D341Med (cell line): ENCODE measurements at regions not wholly inside any gene's neighbourhood (a gene's known extent, or its start where the extent isn't known, plus 50 kb on each side); places are given as distances from the start of the nearest gene placed in this dataset.

ENCODE experiments used
- DNase-seq: peaks from one replicate; pipeline ENCODE4 v3.0.0; 2012; ENCODE audit warnings: low spot score

GRCh38 chr7:96410126-96410839 is 88.4 kb upstream of the SLC25A13 start:
- DNase-seq, result no peak

GRCh38 chr7:96408881-96409280 is 87.0 kb upstream of the SLC25A13 start:
- DNase-seq, result no peak

DNA sequence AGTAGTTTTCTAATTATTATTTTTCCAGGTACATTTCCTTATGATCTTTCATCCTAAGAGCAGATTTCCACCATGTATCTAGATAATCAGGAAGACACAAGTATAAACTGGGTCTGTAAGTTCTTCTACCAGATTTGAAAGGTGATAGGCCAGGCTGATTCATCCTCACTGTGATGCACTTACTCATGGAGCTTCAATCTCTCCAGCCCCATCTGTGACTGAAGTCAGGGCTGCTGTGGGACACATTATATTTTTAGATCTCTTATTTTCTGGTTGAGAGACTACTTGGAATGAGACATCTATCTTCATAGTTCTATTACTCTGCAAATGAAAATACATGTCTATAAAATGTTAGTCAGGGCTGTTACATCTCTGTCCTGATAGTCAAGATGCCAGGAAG is 85.5 kb upstream of the SLC25A13 start:
- DNase-seq, result no peak

GRCh38 chr7:96402913-96403312 is 81.0 kb upstream of the SLC25A13 start:
- no peak for DNase-seq

DNA sequence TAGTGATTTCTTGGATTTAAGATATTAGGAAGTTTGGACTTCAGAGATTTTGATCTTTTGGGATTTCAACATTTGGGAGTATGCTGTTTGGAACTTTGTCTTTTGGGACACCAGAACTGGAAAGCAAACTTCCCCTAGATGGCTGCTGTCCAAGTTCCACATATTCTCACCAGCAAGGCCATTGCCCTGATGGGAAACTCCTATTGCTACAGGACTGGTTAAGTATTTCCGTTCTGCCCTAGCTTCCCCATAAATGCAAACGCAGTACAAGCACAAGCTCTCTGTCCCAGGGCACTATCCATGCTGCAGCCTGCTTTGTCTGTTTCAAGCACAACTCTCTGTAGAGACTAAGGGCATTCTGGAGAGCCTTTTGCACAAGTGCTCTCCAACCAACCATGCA is 79.3 kb upstream of the SLC25A13 start:
- no peak for DNase-seq

DNA sequence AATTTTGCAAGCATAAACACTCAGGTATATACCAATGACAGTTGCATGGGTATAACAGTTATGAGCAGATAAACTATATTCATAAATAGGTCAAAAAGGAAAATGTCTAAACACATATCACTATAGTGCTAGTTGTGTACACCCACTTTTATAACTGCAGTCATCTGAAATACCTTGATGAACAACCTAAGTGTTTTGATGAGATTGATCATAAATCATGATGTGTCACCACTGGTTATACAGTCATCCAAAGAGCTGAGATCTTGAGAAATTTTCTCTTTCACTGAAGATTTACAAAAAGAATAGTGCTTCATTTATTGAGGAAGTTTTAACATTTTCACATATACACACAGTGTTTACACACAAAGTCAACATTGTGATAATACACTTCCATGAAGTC is 78.6 kb upstream of the SLC25A13 start:
- DNase-seq, result no peak

- no peak for DNase-seq
These were observed 78.1 kb upstream of the SLC25A13 start for GRCh38 chr7:96400001-96400400.

DNA sequence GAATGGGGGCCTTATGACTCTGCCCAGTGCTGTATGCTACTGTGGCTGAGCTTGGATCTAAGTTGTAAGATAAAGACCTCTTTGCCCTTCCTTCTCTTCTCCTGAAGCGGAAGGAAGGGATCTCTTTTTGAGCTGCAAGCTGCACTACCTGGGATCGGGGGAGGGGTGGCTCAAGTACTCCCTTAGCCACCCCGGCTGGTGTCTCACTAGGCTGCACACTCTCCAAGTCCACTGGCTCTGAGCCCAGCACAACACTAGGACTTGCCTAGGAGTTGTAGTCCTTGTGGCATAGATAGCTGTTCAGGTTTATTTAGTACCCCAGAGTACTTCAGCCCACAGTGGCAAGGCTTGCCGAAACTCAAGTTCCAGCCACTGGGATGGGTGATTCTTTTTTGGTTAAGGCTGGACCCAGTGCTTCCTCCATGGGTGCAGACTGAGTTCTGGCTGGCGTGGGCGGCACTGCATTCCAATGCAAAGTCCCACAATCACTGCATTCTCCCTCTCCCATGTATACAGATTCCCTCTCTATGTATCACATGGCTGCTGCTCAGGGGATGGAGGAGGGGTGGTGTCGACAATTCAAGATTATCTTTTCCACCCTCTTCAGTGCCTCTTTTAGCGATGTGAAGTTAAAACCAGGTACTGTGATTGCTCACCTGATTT is 76.2 kb upstream of the SLC25A13 start:
- no peak for DNase-seq

DNA sequence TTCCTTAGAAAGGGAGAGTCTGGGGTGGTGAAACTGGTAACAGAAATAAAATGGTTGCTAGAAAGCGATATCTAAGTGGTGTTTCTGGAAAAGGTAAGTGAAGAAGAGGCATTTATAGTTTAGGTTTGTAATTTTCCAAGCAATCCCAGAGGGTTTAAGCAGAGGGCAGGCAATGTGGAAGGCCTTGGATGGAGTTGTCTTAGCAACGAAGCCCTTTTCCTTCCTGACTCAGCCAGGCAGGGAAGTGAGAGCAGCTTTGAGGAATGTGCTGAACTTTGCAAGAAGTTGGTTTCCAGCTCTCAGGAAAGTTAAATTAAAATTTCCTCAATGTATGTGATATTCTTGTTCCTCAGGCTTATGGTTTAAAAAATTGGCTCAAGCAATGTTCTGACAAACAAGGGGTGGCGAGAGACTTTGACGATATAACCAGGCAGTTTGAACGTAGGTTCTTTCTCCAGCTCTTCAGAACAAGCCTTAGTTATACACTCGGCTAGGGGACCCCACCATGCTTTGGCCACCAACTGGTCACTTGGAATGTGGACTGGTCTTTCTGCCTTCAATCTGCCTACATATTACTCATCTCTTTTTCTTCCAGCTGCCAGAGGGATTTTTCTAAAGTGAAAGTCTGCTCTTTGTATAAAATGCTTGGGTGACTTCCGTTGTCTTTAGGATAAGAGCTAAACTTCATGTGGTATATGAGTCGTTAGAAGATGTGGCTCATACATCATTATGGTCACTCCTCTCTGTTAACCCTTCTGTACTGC is 66.9 kb upstream of the SLC25A13 start:
- DNase-seq, result no peak

DNA sequence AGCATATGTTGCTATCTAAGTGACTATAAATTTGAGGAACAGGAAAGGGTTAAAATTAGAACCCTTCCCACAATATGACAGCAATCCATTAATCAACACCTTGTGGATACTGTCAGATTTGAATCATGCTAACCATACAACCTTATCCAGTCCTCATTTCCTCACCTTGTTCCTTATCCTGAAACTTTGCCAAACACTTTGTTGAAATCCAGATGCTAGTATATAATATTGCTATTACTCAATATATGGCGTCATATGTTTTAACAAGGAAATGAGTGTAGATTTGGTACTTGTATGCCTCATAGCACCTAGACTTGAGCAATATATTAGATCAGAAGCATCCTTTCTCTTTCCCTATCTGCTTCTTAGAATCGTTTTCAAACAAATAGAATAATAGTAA is 66.3 kb upstream of the SLC25A13 start:
- no peak for DNase-seq

GRCh38 chr7:96380111-96380512 is 58.2 kb upstream of the SLC25A13 start:
- DNase-seq, result no peak

GRCh38 chr7:96377399-96377798 is 55.5 kb upstream of the SLC25A13 start:
- DNase-seq, result no peak
